GM19023 (cell line): ENCODE measurements at regions not wholly inside any gene's neighbourhood (a gene's known extent, or its start where the extent isn't known, plus 50 kb on each side); places are given as distances from the start of the nearest gene placed in this dataset.

Experiments
- ATAC-seq: cut with Tn5 transposase; IDR thresholded peaks from one replicate; pipeline ENCODE4 v1.9.1; 2021; ENCODE audit warnings: mild to moderate bottlenecking, moderate library complexity; ENCODE audit not compliant: unreplicated experiment

- ATAC-seq: no peak
Observed at GRCh38 chr17:5817475-5818395, 233.4 kb upstream of the NLRP1 start.

- ATAC-seq: no peak
Observed at GRCh38 chr17:5819396-5819795, 235.1 kb upstream of the NLRP1 start.

- no peak for ATAC-seq
Observed at GRCh38 chr17:5819921-5820685, 235.8 kb upstream of the NLRP1 start.

GRCh38 chr17:5820721-5821456 lies 236.6 kb upstream of the NLRP1 start:
- no peak for ATAC-seq

GRCh38 chr17:5821803-5822202 lies 237.5 kb upstream of the NLRP1 start:
- ATAC-seq: no peak

GRCh38 chr17:5822281-5823060 lies 238.2 kb upstream of the NLRP1 start:
- no peak for ATAC-seq

- ATAC-seq: no peak
Observed at GRCh38 chr17:5823219-5823618, 238.9 kb upstream of the NLRP1 start.

GRCh38 chr17:5825717-5826330 lies 241.5 kb upstream of the NLRP1 start:
- ATAC-seq: no peak

- ATAC-seq: no peak
Observed at GRCh38 chr17:5826384-5826783, 242.1 kb upstream of the NLRP1 start.

- no peak for ATAC-seq
Observed at GRCh38 chr17:5830921-5831320, 239.3 kb upstream of the WSCD1 start.

GRCh38 chr17:5832886-5833285 lies 237.3 kb upstream of the WSCD1 start:
- no peak for ATAC-seq

GRCh38 chr17:5837055-5837491 lies 233.1 kb upstream of the WSCD1 start:
- ATAC-seq: no peak

GRCh38 chr17:5838661-5839300 lies 231.4 kb upstream of the WSCD1 start:
- ATAC-seq: no peak

GRCh38 chr17:5840811-5841446 lies 229.2 kb upstream of the WSCD1 start:
- ATAC-seq: no peak

GRCh38 chr17:5841862-5842261 lies 228.3 kb upstream of the WSCD1 start:
- ATAC-seq: no peak

GRCh38 chr17:5843366-5844026 lies 226.7 kb upstream of the WSCD1 start:
- ATAC-seq: no peak

GRCh38 chr17:5846001-5846400 lies 224.2 kb upstream of the WSCD1 start:
- ATAC-seq: no peak

GRCh38 chr17:5854871-5855554 lies 215.2 kb upstream of the WSCD1 start:
- ATAC-seq: no peak
